ENCODE measurements at regions not wholly inside any gene's neighbourhood (a gene's known extent, or its start where the extent isn't known, plus 50 kb on each side); places are given as distances from the start of the nearest gene placed in this dataset.

DNA sequence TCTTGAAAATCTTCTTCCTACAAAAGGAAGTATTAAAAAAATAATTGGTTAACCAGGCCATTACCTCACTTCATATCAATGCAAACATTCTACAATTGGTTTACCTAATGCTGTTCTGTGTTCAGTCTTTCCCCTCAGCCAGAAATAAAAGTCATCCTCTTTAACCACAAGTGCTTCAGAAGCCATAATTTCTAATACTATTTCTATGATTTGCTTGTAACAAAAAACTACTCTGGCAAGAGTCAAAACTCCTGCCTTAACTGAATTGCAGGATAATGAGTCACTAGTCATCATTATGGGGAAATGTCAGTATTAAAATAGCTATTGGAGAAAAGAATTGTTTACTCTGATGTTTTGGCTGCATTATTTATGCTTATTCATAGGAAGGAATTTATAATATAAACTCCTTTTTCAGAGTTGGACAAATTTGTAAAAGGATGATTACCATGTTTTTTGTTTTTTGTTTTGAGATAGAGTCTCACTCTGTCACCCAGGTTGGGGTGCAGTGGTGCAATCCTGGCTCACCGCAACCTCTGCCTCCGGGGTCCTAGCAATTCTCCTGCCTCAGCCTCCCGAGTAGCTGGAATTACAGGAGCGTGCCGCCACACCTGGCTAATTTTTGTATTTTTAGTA lies 55.5 kb upstream of the ODAD2 start:
- TF ChIP-seq, protein P1, sequence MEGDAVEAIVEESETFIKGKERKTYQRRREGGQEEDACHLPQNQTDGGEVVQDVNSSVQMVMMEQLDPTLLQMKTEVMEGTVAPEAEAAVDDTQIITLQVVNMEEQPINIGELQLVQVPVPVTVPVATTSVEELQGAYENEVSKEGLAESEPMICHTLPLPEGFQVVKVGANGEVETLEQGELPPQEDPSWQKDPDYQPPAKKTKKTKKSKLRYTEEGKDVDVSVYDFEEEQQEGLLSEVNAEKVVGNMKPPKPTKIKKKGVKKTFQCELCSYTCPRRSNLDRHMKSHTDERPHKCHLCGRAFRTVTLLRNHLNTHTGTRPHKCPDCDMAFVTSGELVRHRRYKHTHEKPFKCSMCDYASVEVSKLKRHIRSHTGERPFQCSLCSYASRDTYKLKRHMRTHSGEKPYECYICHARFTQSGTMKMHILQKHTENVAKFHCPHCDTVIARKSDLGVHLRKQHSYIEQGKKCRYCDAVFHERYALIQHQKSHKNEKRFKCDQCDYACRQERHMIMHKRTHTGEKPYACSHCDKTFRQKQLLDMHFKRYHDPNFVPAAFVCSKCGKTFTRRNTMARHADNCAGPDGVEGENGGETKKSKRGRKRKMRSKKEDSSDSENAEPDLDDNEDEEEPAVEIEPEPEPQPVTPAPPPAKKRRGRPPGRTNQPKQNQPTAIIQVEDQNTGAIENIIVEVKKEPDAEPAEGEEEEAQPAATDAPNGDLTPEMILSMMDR (IDR thresholded peaks at IDR 0.05; ENCODE audit: borderline replicate concordance, control extremely low read depth, extremely low read depth, insufficient read depth, missing control alignments), result no peak
- DNase-seq (ENCODE audit: low spot score), result no peak
- in situ Hi-C loops (cut with MboI; ENCODE audit: low sequenced_read_pairs, unreplicated experiment), result no loop called here

DNA sequence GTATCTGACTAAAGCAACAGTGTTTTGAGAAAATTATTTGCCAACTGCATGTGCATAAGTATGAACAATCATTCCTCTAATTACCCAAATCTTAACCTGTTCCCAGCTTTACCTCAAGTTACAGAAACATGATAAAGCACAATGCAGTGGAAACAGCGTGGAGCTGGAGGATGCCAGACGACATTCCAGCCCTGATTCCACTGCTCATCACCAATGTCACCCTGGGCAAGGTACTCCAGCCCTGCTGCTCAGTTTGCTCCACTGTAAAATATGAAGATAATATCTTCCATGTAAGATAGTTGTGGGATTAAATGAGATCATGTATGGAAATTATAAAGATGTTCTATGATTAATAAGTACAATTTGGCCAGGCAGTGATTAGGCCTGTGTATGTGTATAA lies 50.4 kb upstream of the ODAD2 start:
- in situ Hi-C loops (cut with MboI; ENCODE audit: low sequenced_read_pairs, unreplicated experiment), result no loop called here
- TF ChIP-seq, protein P1 (IDR thresholded peaks at IDR 0.05; ENCODE audit: borderline replicate concordance, control extremely low read depth, extremely low read depth, insufficient read depth, missing control alignments), result no peak
- DNase-seq (ENCODE audit: low spot score), result no peak
